OCI-LY1 (cell line): ENCODE measurements at regions not wholly inside any gene's neighbourhood (a gene's known extent, or its start where the extent isn't known, plus 50 kb on each side); places are given as distances from the start of the nearest gene placed in this dataset.

Experiments used
- H2AFZ ChIP-seq: fragments of 200-600 bp; sonication (generic), shearing (Covaris generic); 2 replicates; pipeline ENCODE4 v1.6.0; 2014; ENCODE audit warnings: antibody characterized with exemption, mild to moderate bottlenecking, low read length
- H3F3A ChIP-seq: fragments of 200-600 bp; sonication (generic), shearing (Covaris generic); 2 replicates; pipeline ENCODE4 v1.6.0; 2014; ENCODE audit warnings: mild to moderate bottlenecking, antibody characterized with exemption, low read length, moderate library complexity; ENCODE audit not compliant: insufficient read depth
- H3K27ac ChIP-seq: fragments of 200-600 bp; sonication (generic); 2 replicates; pipeline ENCODE4 v1.5.1; 2014; ENCODE audit warnings: low read length, mixed run types, mild to moderate bottlenecking, low read depth; ENCODE audit not compliant: poor library complexity, severe bottlenecking
- H3K27me3 ChIP-seq: fragments of 200-600 bp; sonication (generic); 2 replicates; pipeline ENCODE4 v1.6.0; 2014; ENCODE audit warnings: antibody characterized with exemption, mild to moderate bottlenecking, low read length, moderate library complexity; ENCODE audit not compliant: insufficient read depth
- H3K36me3 ChIP-seq: fragments of 200-600 bp; sonication (generic); 2 replicates; pipeline ENCODE4 v1.6.1; 2014; ENCODE audit warnings: mild to moderate bottlenecking, antibody characterized with exemption, low read length, moderate library complexity, mixed read lengths; ENCODE audit not compliant: insufficient read depth
- H3K4me1 ChIP-seq: fragments of 200-600 bp; sonication (generic); 2 replicates; pipeline ENCODE4 v1.5.1; 2014; ENCODE audit warnings: mild to moderate bottlenecking, low read length, moderate library complexity; ENCODE audit not compliant: insufficient read depth, severe bottlenecking
- H3K4me2 ChIP-seq: fragments of 200-600 bp; sonication (generic), shearing (Covaris generic); 2 replicates; pipeline ENCODE4 v1.6.1; 2014; ENCODE audit warnings: low read length
- H3K4me3 ChIP-seq: fragments of 200-600 bp; sonication (generic); 2 replicates; pipeline ENCODE4 v1.5.1; 2014; ENCODE audit warnings: low read length, low read depth, mild to moderate bottlenecking, mixed read lengths; ENCODE audit not compliant: poor library complexity, severe bottlenecking
- H3K79me2 ChIP-seq: fragments of 200-600 bp; shearing (Covaris generic); 2 replicates; pipeline ENCODE4 v1.6.1; 2016; ENCODE audit warnings: mixed run types, low read length, mixed read lengths; ENCODE audit not compliant: insufficient read depth
- H3K9ac ChIP-seq: fragments of 200-600 bp; sonication (generic), shearing (Covaris generic); 2 replicates; pipeline ENCODE4 v1.6.1; 2014; ENCODE audit warnings: mild to moderate bottlenecking, low read length, mixed read lengths
- H3K9me2 ChIP-seq: fragments of 200-600 bp; sonication (generic), shearing (Covaris generic); 2 replicates; pipeline ENCODE4 v1.6.1; 2014; ENCODE audit warnings: low read depth, mild to moderate bottlenecking, low read length, mixed read lengths
- H3K9me3 ChIP-seq: fragments of 200-600 bp; shearing (Covaris generic); 2 replicates; pipeline ENCODE4 v1.6.1; 2014; ENCODE audit warnings: low read length, mixed read lengths
- H4K20me1 ChIP-seq: fragments of 200-600 bp; sonication (generic), shearing (Covaris generic); 2 replicates; pipeline ENCODE4 v1.6.0; 2016; ENCODE audit warnings: mild to moderate bottlenecking, low read length; ENCODE audit not compliant: insufficient read depth
- EZH2 ChIP-seq: fragments of 200-600 bp; sonication (generic), shearing (Covaris generic); IDR thresholded peaks from 2 replicates; pipeline ENCODE4 v1.8.0; 2017; ENCODE audit warnings: borderline replicate concordance, mixed run types, mild to moderate bottlenecking, antibody characterized with exemption, low read length, moderate library complexity, mixed read lengths
- TF ChIP-seq, protein P1 (sequence below): fragments of 200-600 bp; sonication (generic), shearing (Covaris generic); IDR thresholded peaks from 2 replicates; pipeline ENCODE4 v1.5.1; 2017; ENCODE audit warnings: mild to moderate bottlenecking, antibody characterized with exemption, low read length, moderate library complexity, mixed read lengths

DNA sequence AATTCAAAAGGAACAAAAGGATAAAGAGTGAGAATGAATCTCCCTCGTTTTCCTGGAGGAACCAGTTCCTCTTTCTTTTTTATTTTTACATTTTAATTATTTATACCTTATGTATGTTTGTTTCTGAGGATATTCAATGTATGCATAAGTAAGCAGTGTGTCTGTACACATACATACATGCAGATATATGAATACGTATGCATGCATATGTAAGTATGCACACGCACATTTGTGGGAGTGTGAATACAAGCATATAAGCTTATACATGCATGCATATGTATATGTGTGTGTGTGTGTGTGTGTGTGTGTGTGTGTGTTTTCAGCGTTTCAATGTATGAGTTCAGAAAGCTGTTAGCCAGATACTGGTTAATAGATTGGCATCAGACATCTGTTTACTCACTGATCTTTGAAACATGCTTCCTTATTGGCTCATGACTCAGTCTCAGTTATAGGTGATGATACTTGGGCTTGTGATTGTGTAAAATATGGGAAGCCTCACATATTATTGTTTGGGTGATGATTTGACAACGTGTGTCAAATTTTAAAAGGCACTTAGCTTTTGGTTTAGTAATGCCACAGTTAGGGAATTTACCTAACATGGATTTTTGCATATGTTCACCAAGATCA lies 279.7 kb upstream of the TRIB2 start:
- Histone ChIP-seq H3K4me1 (peaks cover 10% of the 10 kb centered on the region), H3F3A (no peaks in the 10 kb centered on the region), H3K36me3 (no peaks in the 10 kb centered on the region), H4K20me1 (no peaks in the 10 kb centered on the region), H3K9me2 (no peaks in the 10 kb centered on the region), H3K27me3 (no peaks in the 10 kb centered on the region), H3K9me3 (no peaks in the 10 kb centered on the region), H3K4me2 (no peak overlapping the region), H3K27ac (no peak overlapping the region), H3K4me3 (no peak overlapping the region), H3K79me2 (no peaks in the 10 kb centered on the region), H3K9ac (no peak overlapping the region), H2AFZ (no peak overlapping the region)
- TF ChIP-seq, protein P1, sequence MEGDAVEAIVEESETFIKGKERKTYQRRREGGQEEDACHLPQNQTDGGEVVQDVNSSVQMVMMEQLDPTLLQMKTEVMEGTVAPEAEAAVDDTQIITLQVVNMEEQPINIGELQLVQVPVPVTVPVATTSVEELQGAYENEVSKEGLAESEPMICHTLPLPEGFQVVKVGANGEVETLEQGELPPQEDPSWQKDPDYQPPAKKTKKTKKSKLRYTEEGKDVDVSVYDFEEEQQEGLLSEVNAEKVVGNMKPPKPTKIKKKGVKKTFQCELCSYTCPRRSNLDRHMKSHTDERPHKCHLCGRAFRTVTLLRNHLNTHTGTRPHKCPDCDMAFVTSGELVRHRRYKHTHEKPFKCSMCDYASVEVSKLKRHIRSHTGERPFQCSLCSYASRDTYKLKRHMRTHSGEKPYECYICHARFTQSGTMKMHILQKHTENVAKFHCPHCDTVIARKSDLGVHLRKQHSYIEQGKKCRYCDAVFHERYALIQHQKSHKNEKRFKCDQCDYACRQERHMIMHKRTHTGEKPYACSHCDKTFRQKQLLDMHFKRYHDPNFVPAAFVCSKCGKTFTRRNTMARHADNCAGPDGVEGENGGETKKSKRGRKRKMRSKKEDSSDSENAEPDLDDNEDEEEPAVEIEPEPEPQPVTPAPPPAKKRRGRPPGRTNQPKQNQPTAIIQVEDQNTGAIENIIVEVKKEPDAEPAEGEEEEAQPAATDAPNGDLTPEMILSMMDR = no peak
- no peak for TF ChIP-seq EZH2

DNA sequence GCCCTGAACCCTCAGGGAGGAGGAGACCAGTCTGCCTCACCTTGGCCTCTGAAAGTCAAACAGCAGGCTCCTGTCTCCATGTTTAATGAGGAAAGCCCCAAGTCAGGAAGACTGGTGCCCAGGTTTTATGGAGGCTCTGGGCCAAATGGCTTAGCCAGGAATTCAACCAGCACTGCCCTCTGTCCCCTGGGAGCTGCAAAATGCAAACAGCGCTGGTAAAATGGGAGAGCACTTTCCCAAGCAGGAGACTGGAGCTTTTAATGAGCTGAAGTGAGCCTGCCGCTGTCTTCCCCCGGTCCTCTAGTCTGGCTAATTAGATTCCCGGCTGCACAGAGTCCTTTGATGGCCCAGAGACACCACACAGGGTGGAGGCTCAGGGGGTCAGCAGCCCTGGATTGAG lies 276.0 kb upstream of the TRIB2 start:
- H3K79me2 ChIP-seq = no peaks in the 10 kb centered on the region
- H3K9me3 ChIP-seq = no peaks in the 10 kb centered on the region
- no peak overlapping the region for H3K9ac ChIP-seq
- no peak overlapping the region for H3K4me2 ChIP-seq
- no peaks in the 10 kb centered on the region for H4K20me1 ChIP-seq
- peaks cover 4% of the 10 kb centered on the region for H3K4me1 ChIP-seq
- no peaks in the 10 kb centered on the region for H3K27me3 ChIP-seq
- no peaks in the 10 kb centered on the region for H3K9me2 ChIP-seq
- no peak for TF ChIP-seq EZH2
- TF ChIP-seq, protein P1 = no peak
- H3K27ac ChIP-seq = no peak overlapping the region
- no peak overlapping the region for H3K4me3 ChIP-seq
- no peak overlapping the region for H2AFZ ChIP-seq
- no peaks in the 10 kb centered on the region for H3F3A ChIP-seq
- no peaks in the 10 kb centered on the region for H3K36me3 ChIP-seq

DNA sequence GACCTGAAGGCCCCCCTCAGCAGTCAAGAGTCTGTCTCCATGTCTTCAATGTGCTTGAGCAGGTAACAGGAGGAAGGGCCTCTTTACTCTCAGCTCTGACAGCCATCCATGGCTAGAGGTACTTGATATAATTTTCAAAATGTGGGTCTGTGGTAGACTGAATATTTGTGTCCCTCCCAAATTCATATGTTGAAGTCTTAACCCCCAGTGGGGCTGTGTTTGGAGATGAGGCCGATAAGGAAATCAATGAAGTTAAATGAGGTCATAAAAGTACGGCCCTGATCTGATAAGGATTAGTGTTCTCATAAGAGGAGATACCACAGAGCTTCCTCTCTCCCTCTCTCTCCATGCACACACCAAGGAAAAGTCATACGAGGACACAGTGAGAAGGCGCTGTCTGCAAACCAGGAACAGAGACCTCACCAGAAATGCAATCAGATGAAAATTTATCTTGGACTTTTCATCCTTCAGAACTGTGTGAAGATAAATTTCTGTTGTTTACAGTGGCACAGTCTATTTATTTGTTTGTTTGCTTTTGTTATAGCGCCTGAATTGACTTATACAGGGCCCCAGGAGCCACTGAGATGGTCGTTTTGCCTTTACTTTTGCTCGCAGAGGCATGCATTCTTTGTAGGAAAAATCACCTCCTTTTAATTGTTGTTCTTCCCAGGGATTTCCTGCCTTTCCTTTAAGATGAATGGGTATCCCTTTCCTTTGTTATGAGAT lies 274.8 kb upstream of the TRIB2 start:
- H3K9ac ChIP-seq = no peak overlapping the region
- H2AFZ ChIP-seq = no peak overlapping the region
- no peaks in the 10 kb centered on the region for H3F3A ChIP-seq
- no peaks in the 10 kb centered on the region for H3K27me3 ChIP-seq
- no peaks in the 10 kb centered on the region for H3K4me1 ChIP-seq
- no peak overlapping the region for H3K27ac ChIP-seq
- no peaks in the 10 kb centered on the region for H3K9me3 ChIP-seq
- H3K4me3 ChIP-seq = no peak overlapping the region
- no peaks in the 10 kb centered on the region for H3K36me3 ChIP-seq
- H3K4me2 ChIP-seq = no peak overlapping the region
- no peaks in the 10 kb centered on the region for H4K20me1 ChIP-seq
- TF ChIP-seq, protein P1 = no peak
- TF ChIP-seq EZH2 = no peak
- no peaks in the 10 kb centered on the region for H3K9me2 ChIP-seq
- H3K79me2 ChIP-seq = no peaks in the 10 kb centered on the region
